ENCODE measurements at regions not wholly inside any gene's neighbourhood (a gene's known extent, or its start where the extent isn't known, plus 50 kb on each side); places are given as distances from the start of the nearest gene placed in this dataset.

DNA sequence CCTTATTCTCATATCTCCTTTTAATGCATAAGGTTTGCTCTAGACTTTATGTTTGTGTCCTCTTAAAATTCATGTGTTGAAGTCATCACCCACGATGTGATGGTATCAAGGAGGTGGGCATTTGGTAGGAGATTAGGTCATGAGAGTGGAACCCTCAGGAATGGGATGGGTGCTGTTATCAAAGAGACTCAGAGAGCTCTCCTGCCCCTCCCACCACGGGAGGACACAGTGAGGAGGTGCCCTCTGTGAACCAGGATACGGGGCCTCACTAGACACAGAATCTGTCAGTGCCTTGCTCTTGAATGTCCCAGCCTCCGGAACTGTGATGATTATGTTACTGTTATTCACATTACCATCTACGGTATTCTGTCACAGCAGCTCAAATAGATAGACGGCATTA lies 359.0 kb downstream of the IRX1 start:
- no peaks in the 10 kb centered on the region for H3K27me3 ChIP-seq (replicated peaks in 1 of 4; ENCODE audit: control extremely low read depth in 1 of 4, control insufficient read depth in 3 of 4, insufficient read depth in 4 of 4, low read length in 3 of 4)
- no peak overlapping the region for H3K9ac ChIP-seq (ENCODE audit: low read length)
- Mint-ChIP-seq H3K4me1 (no peaks in the 10 kb centered on the region), H3K27me3 (no peaks in the 10 kb centered on the region), H3K9me3 (ENCODE audit: insufficient read depth) (peaks cover 4% of the 10 kb centered on the region), H3K4me3 (no peak overlapping the region), H3K27ac (no peak overlapping the region)
- ChIA-PET CTCF (no interaction called here), POLR2A (no interaction called here)
- no peaks in the 10 kb centered on the region for H3K79me2 ChIP-seq (ENCODE audit: control insufficient read depth, insufficient read depth, low read length)
- no peak overlapping the region for H3K4me2 ChIP-seq (replicated peaks; ENCODE audit: low read depth, low read length, poor library complexity, severe bottlenecking)
- H3K27ac ChIP-seq (ENCODE audit: low read length in 2 of 2): no peak overlapping the region
- no peaks in the 10 kb centered on the region for H3K4me1 ChIP-seq (ENCODE audit: control insufficient read depth in 2 of 2, insufficient read depth in 2 of 2, low read length in 2 of 2)
- H3K36me3 ChIP-seq (replicated peaks in 1 of 2; ENCODE audit: control extremely low read depth in 1 of 2, control insufficient read depth in 1 of 2, extremely low read depth in 1 of 2, insufficient read depth in 2 of 2, low read length in 1 of 2): no peaks in the 10 kb centered on the region
- no peak for DNase-seq
- H3K9me3 ChIP-seq (ENCODE audit: control extremely low read depth in 1 of 3, control insufficient read depth in 2 of 3, insufficient read depth in 1 of 3, low read length in 2 of 3): peaks cover 0 to under 1% (median 0%) of the 10 kb centered on the region in 3 donors
- intact Hi-C loops (cut with micrococcal nuclease): no loop called here
- 69% methylated on average over 6 of the region's 6 CpGs for WGBS (ENCODE audit: insufficient coverage)
- no peak for ATAC-seq (ENCODE audit: low read depth)
- H4K20me1 ChIP-seq (ENCODE audit: control insufficient read depth, insufficient read depth, low read length, poor library complexity, severe bottlenecking): no peaks in the 10 kb centered on the region
- no peak overlapping the region for H2AFZ ChIP-seq (ENCODE audit: insufficient read depth, low read depth, low read length, poor library complexity, severe bottlenecking)
- H3K4me3 ChIP-seq (ENCODE audit: control extremely low read depth in 1 of 5, extremely low read depth in 1 of 5, insufficient read depth in 1 of 5, low read depth in 2 of 5, low read length in 4 of 5): no peak overlapping the region
- TF ChIP-seq CTCF (IDR thresholded peaks at IDR 0.05): no peak
- no peak for TF ChIP-seq EZH2 (IDR thresholded peaks at IDR 0.05; ENCODE audit: borderline replicate concordance, insufficient read depth, low read depth, low read length, poor library complexity, severe bottlenecking)

GRCh38 chr5:3957658-3958057 lies 362.0 kb downstream of the IRX1 start:
- Mint-ChIP-seq H3K4me3 (no peak overlapping the region), H3K4me1 (no peaks in the 10 kb centered on the region), H3K27me3 (no peaks in the 10 kb centered on the region), H3K9me3 (ENCODE audit: insufficient read depth) (peaks cover 4% of the 10 kb centered on the region), H3K27ac (no peak overlapping the region)
- Histone ChIP-seq H4K20me1 (ENCODE audit: control insufficient read depth, insufficient read depth, low read length, poor library complexity, severe bottlenecking) (no peaks in the 10 kb centered on the region), H3K4me3 (ENCODE audit: control extremely low read depth in 1 of 5, extremely low read depth in 1 of 5, insufficient read depth in 1 of 5, low read depth in 2 of 5, low read length in 4 of 5) (no peak overlapping the region), H3K9me3 (ENCODE audit: control extremely low read depth in 1 of 3, control insufficient read depth in 2 of 3, insufficient read depth in 1 of 3, low read length in 2 of 3) (peaks cover 0 to 6% (median 0%) of the 10 kb centered on the region in 3 donors), H3K4me2 (replicated peaks; ENCODE audit: low read depth, low read length, poor library complexity, severe bottlenecking) (no peak overlapping the region), H3K9ac (ENCODE audit: low read length) (no peak overlapping the region), H3K36me3 (replicated peaks in 1 of 2; ENCODE audit: control extremely low read depth in 1 of 2, control insufficient read depth in 1 of 2, extremely low read depth in 1 of 2, insufficient read depth in 2 of 2, low read length in 1 of 2) (no peaks in the 10 kb centered on the region), H2AFZ (ENCODE audit: insufficient read depth, low read depth, low read length, poor library complexity, severe bottlenecking) (no peak overlapping the region), H3K4me1 (ENCODE audit: control insufficient read depth in 2 of 2, insufficient read depth in 2 of 2, low read length in 2 of 2) (no peaks in the 10 kb centered on the region), H3K27ac (ENCODE audit: low read length in 2 of 2) (no peak overlapping the region), H3K27me3 (replicated peaks in 1 of 4; ENCODE audit: control extremely low read depth in 1 of 4, control insufficient read depth in 3 of 4, insufficient read depth in 4 of 4, low read length in 3 of 4) (no peaks in the 10 kb centered on the region), H3K79me2 (ENCODE audit: control insufficient read depth, insufficient read depth, low read length) (no peaks in the 10 kb centered on the region)
- TF ChIP-seq EZH2 (IDR thresholded peaks at IDR 0.05; ENCODE audit: borderline replicate concordance, insufficient read depth, low read depth, low read length, poor library complexity, severe bottlenecking) (no peak), CTCF (IDR thresholded peaks at IDR 0.05) (no peak)
- ChIA-PET CTCF (no interaction called here), POLR2A (no interaction called here)
- 80% methylated on average over 7 of the region's 7 CpGs for WGBS (ENCODE audit: insufficient coverage)
- ATAC-seq (ENCODE audit: low read depth): no peak
- no peak for DNase-seq
- intact Hi-C loops (cut with micrococcal nuclease): no loop called here
